HG03175 (cell line): ENCODE measurements at regions not wholly inside any gene's neighbourhood (a gene's known extent, or its start where the extent isn't known, plus 50 kb on each side); places are given as distances from the start of the nearest gene placed in this dataset.
"Not testable (repeated sequence)": the region's sequence is repeated elsewhere in the genome, so short reads cannot be mapped to it uniquely, and the experiment has no call there.

Experiments used
- ATAC-seq: cut with Tn5 transposase; IDR thresholded peaks from one replicate; pipeline ENCODE4 v1.9.1; 2021; ENCODE audit warnings: mild to moderate bottlenecking, moderate library complexity; ENCODE audit not compliant: unreplicated experiment

- not testable (repeated sequence) for ATAC-seq
Measured at GRCh38 chr16:29330623-29331022, 75.9 kb downstream of the NPIPB11 start.

GRCh38 chr16:29328528-29328927, 78.0 kb downstream of the NPIPB11 start:
- not testable (repeated sequence) for ATAC-seq

GRCh38 chr16:29327631-29328408, 78.7 kb downstream of the NPIPB11 start:
- ATAC-seq: not testable (repeated sequence)

- ATAC-seq: not testable (repeated sequence)
Measured at GRCh38 chr16:29326164-29327125, 80.1 kb downstream of the NPIPB11 start.

- not testable (repeated sequence) for ATAC-seq
Measured at GRCh38 chr16:29323725-29324124, 82.8 kb downstream of the NPIPB11 start.

- no peak for ATAC-seq
Measured at GRCh38 chr16:29321585-29321984, 84.9 kb downstream of the NPIPB11 start.

GRCh38 chr16:29321000-29321393, 85.5 kb downstream of the NPIPB11 start:
- no peak for ATAC-seq

GRCh38 chr16:29320274-29320999, 86.1 kb downstream of the NPIPB11 start:
- no peak for ATAC-seq

GRCh38 chr16:29319726-29320125, 86.8 kb downstream of the NPIPB11 start:
- ATAC-seq: no peak

- not testable (repeated sequence) for ATAC-seq
Measured at GRCh38 chr16:29318561-29318968, 87.9 kb downstream of the NPIPB11 start.

GRCh38 chr16:29318037-29318436, 88.5 kb downstream of the NPIPB11 start:
- no peak for ATAC-seq

GRCh38 chr16:29317269-29317668, 89.2 kb downstream of the NPIPB11 start:
- no peak for ATAC-seq

- no peak for ATAC-seq
Measured at GRCh38 chr16:29316761-29317183, 89.7 kb downstream of the NPIPB11 start.

GRCh38 chr16:29315916-29316517, 90.5 kb downstream of the NPIPB11 start:
- ATAC-seq: no peak

- ATAC-seq: no peak
Measured at GRCh38 chr16:29315046-29315445, 91.5 kb downstream of the NPIPB11 start.

- ATAC-seq: no peak
Measured at GRCh38 chr16:29314292-29314934, 92.1 kb downstream of the NPIPB11 start.

GRCh38 chr16:29313559-29314048, 92.9 kb downstream of the NPIPB11 start:
- no peak for ATAC-seq

GRCh38 chr16:29312835-29313558, 93.5 kb downstream of the NPIPB11 start:
- no peak for ATAC-seq

- ATAC-seq: not testable (repeated sequence)
Measured at GRCh38 chr16:29312345-29312675, 94.2 kb downstream of the NPIPB11 start.
